ENCODE measurements at regions not wholly inside any gene's neighbourhood (a gene's known extent, or its start where the extent isn't known, plus 50 kb on each side); places are given as distances from the start of the nearest gene placed in this dataset.

DNA sequence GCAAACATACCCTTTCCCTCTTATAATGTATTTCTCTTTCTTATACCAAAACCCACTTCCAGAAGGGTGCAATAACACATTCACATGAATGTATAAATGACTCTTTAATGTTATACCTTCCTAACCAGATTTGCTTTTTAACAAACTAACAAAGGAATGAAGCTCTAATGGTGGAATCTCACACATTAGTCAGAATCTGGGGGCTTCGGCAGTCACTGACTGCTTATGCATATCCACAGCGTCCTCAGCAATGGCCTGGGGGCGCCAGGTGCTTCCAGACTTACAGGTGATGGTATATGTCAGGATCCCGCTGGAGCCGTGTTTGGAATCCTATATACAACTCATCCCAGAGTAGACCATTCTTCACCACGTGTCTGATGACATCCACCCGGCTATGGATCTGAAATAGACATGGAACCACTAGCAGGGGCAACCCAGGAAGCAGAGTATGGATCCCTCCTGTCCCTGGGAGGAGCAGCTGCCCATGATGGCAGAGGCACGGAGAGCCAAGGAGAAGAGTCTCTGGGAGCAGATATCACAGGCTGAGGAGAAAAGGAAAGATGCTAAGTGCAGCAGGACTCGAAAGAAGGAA lies 150.8 kb upstream of the RIPOR2 start:
- no peaks in the 10 kb centered on the region for H3K9me3 Mint-ChIP-seq (ENCODE audit: low read depth)
- no peak for DNase-seq (ENCODE audit: low spot score, unreplicated experiment)
- no peak overlapping the region for H3K4me3 Mint-ChIP-seq (ENCODE audit: low read depth)
- H3K27me3 Mint-ChIP-seq = peaks cover 4% of the 10 kb centered on the region
- no peak overlapping the region for H3K27ac Mint-ChIP-seq
- TF ChIP-seq, protein P1, sequence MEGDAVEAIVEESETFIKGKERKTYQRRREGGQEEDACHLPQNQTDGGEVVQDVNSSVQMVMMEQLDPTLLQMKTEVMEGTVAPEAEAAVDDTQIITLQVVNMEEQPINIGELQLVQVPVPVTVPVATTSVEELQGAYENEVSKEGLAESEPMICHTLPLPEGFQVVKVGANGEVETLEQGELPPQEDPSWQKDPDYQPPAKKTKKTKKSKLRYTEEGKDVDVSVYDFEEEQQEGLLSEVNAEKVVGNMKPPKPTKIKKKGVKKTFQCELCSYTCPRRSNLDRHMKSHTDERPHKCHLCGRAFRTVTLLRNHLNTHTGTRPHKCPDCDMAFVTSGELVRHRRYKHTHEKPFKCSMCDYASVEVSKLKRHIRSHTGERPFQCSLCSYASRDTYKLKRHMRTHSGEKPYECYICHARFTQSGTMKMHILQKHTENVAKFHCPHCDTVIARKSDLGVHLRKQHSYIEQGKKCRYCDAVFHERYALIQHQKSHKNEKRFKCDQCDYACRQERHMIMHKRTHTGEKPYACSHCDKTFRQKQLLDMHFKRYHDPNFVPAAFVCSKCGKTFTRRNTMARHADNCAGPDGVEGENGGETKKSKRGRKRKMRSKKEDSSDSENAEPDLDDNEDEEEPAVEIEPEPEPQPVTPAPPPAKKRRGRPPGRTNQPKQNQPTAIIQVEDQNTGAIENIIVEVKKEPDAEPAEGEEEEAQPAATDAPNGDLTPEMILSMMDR (IDR thresholded peaks at IDR 0.05; ENCODE audit: unreplicated experiment) = no peak
- no peaks in the 10 kb centered on the region for H3K36me3 Mint-ChIP-seq (ENCODE audit: insufficient read depth)
- H3K4me1 Mint-ChIP-seq (ENCODE audit: low read depth) = peaks cover 5% of the 10 kb centered on the region

DNA sequence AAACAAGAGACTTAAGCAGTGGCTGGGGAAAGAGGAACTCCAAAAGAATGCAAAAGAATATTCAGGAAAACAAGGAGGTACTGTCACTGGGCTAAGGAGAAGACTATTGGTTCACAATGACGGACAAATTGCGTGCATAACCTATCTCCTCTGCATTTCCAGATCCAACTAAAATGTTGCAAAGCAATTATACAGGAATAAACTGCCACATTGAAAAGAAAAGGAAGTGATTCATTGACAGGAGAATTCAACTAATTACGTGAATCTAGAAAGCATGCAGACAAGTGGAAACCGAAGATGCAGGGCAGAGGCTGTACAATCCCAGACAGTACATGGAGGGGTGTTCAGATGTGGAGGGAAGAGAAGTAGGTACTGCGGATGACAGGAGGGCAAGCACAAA lies 152.8 kb upstream of the RIPOR2 start:
- no peak overlapping the region for H3K27ac Mint-ChIP-seq
- H3K36me3 Mint-ChIP-seq (ENCODE audit: insufficient read depth) = no peaks in the 10 kb centered on the region
- H3K27me3 Mint-ChIP-seq = peaks cover 3% of the 10 kb centered on the region
- H3K4me3 Mint-ChIP-seq (ENCODE audit: low read depth) = no peak overlapping the region
- TF ChIP-seq, protein P1 (IDR thresholded peaks at IDR 0.05; ENCODE audit: unreplicated experiment) = no peak
- no peaks in the 10 kb centered on the region for H3K9me3 Mint-ChIP-seq (ENCODE audit: low read depth)
- no peak for DNase-seq (ENCODE audit: low spot score, unreplicated experiment)
- H3K4me1 Mint-ChIP-seq (ENCODE audit: low read depth) = peaks cover 4% of the 10 kb centered on the region

DNA sequence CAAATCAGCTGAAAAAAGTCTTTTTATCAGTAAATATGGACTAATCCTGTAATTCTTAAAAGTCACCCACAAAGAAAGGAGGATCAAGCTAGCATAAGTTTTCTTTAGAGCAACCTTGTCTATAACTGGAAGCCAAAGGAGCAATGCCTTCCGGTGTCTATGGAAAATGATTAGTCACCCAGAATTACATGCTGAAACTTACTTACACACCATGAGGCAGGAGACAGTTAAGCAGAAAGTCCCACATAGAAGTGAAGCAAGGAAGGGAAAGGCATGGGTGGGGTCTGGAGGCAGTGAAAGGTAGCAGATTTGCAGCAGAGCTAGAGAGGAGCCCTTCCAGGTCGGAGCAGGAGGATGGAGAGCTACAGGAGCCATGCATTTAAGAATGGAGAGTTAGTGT lies 153.7 kb upstream of the RIPOR2 start:
- Mint-ChIP-seq H3K9me3 (ENCODE audit: low read depth) (no peaks in the 10 kb centered on the region), H3K27ac (no peak overlapping the region), H3K27me3 (peaks cover 3% of the 10 kb centered on the region), H3K4me3 (ENCODE audit: low read depth) (no peak overlapping the region), H3K4me1 (ENCODE audit: low read depth) (no peaks in the 10 kb centered on the region), H3K36me3 (ENCODE audit: insufficient read depth) (no peaks in the 10 kb centered on the region)
- TF ChIP-seq, protein P1 (IDR thresholded peaks at IDR 0.05; ENCODE audit: unreplicated experiment) = no peak
- DNase-seq (ENCODE audit: low spot score, unreplicated experiment) = no peak

DNA sequence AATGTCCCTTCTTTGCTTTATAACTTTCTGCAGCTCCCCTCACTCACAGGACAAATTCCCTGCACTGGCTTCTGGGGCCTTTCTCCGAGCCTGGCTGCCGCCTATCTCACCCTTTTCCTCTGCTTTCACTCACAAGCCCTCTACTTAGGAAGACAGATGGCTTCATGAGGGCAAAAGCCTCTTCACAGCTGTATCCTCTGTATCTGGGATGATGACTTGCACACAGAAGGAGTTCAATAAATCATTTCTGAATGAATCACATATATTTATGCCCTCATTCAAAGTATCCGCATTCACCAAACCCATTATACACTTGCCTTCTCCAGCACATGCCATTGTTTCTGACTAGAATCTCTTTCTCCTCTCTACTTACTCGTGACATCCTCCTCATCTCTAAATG lies 159.0 kb upstream of the RIPOR2 start:
- H3K4me1 Mint-ChIP-seq (ENCODE audit: low read depth) = peaks cover 9% of the 10 kb centered on the region

DNA sequence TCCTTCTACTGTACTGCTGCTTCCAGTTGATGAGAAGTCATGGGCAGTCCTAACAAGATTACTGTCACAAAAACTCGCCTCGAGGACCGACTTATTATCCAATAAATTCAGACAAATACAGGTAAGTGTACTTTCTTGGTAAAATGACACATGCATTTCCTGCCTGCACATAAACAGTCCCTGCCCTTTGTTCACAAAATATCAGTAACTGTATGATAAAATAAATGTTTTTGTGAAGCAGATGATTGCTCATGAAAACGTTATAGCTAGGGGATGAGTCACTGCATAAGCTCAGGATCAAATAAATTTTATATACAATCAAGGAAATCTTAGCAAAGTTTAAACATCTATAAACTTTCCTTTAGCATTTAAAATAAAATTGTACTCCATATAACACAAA lies 164.5 kb upstream of the RIPOR2 start:
- Mint-ChIP-seq H3K4me1 (ENCODE audit: low read depth) (peaks cover 9% of the 10 kb centered on the region), H3K36me3 (ENCODE audit: insufficient read depth) (no peaks in the 10 kb centered on the region), H3K9me3 (ENCODE audit: low read depth) (no peaks in the 10 kb centered on the region), H3K4me3 (ENCODE audit: low read depth) (no peak overlapping the region), H3K27ac (no peak overlapping the region), H3K27me3 (peaks cover 12% of the 10 kb centered on the region)
- TF ChIP-seq, protein P1 (IDR thresholded peaks at IDR 0.05; ENCODE audit: unreplicated experiment) = no peak
- no peak for DNase-seq (ENCODE audit: low spot score, unreplicated experiment)

More for the DNA sequence above, 159.0 kb upstream of the RIPOR2 start:
- no peak overlapping the region for H3K27ac Mint-ChIP-seq
- H3K9me3 Mint-ChIP-seq (ENCODE audit: low read depth) = no peaks in the 10 kb centered on the region
- TF ChIP-seq, protein P1 (IDR thresholded peaks at IDR 0.05; ENCODE audit: unreplicated experiment) = no peak
- H3K4me3 Mint-ChIP-seq (ENCODE audit: low read depth) = no peak overlapping the region
- DNase-seq (ENCODE audit: low spot score, unreplicated experiment) = no peak
- H3K27me3 Mint-ChIP-seq = peaks cover 16% of the 10 kb centered on the region
- H3K36me3 Mint-ChIP-seq (ENCODE audit: insufficient read depth) = no peaks in the 10 kb centered on the region
